DMS153 (cell line): ENCODE measurements at regions not wholly inside any gene's neighbourhood (a gene's known extent, or its start where the extent isn't known, plus 50 kb on each side); places are given as distances from the start of the nearest gene placed in this dataset.

Source experiments
- DNase-seq: peaks from one replicate; lab custom pipeline; 2025; lab: John Stamatoyannopoulos, UW

DNA sequence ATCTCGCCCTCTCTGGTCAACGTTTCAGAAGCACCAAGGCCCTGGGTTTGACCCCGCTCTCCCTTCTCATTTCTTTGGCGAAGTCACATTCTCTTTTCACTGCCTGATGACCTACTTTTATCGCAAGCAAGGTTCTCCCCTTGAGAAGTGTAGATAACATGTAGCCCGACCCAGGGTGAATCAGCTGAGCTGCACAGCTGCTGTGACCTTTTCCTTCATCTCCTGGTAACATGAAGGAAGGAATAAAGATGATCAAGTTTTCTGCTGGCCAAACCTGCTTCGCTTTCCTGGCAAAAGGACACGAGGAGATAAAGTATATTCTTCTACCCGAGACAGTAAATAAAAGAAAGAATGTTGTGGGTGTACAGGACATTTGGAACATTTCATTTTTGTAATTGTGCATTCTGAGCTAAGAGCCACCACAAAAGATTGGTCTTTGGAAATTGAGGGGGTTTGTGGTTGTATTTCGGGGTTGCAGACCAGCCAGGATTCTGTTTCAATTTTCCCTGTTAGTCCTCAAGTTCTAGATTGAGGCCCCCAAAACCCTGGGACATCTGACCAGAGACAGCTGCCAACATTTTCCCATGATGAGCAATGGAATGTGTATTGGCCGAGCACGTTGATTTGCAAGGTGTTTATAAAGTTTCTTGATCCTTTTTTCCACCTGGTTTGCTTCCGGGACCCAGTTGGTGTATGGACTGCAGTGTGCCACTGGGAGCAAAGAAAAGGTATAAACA lies 155.1 kb upstream of the ZNF462 start:
- DNase-seq: no peak

GRCh38 chr9:106708475-106709146 lies 154.4 kb upstream of the ZNF462 start:
- DNase-seq: no peak

GRCh38 chr9:106712279-106712678 lies 150.7 kb upstream of the ZNF462 start:
- DNase-seq: no peak

DNA sequence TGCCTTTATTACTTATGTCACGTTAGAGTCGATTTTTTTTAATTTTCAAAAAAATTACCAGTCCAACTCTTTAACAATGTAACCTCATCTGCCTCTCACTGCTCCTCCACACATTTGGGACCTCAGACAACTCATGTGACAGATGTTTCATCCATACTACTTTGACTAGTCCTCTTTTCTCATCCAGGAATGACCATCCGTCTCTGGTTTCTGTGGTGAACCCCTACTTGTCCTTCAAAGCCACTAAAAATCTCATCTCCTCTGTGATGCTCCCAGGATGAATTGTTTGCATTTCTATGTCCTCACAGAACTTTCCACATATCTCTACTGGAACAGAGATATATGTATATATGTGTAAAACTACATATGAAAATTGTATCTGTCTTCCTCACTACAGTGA lies 149.8 kb upstream of the ZNF462 start:
- DNase-seq: no peak

- DNase-seq: no peak
These were observed 146.1 kb upstream of the ZNF462 start for GRCh38 chr9:106716820-106717219.

GRCh38 chr9:106717686-106718085 lies 145.3 kb upstream of the ZNF462 start:
- DNase-seq: no peak

GRCh38 chr9:106718936-106719335 lies 144.0 kb upstream of the ZNF462 start:
- no peak for DNase-seq

GRCh38 chr9:106722051-106722753 lies 140.8 kb upstream of the ZNF462 start:
- DNase-seq: no peak

DNA sequence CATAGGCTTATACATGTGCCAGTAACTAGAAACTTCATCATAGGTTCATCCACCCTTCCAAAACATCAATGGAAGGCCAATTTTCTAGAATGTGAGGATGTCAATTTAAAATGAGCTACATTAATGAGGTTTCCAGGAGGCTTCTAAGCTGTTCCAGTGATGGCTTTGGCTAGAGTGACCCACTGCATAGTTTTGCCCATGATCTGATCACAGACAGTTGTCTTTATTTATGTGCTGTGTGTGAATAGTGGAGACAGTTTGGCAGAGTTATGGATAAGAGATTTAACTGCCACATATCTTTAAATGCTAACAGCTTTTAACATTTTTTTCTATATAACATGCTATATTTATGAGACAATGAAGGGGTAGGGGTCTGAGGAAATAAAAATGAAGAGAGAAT lies 139.0 kb upstream of the ZNF462 start:
- no peak for DNase-seq

- DNase-seq: no peak
These were observed 138.4 kb upstream of the ZNF462 start for GRCh38 chr9:106724566-106724965.

DNA sequence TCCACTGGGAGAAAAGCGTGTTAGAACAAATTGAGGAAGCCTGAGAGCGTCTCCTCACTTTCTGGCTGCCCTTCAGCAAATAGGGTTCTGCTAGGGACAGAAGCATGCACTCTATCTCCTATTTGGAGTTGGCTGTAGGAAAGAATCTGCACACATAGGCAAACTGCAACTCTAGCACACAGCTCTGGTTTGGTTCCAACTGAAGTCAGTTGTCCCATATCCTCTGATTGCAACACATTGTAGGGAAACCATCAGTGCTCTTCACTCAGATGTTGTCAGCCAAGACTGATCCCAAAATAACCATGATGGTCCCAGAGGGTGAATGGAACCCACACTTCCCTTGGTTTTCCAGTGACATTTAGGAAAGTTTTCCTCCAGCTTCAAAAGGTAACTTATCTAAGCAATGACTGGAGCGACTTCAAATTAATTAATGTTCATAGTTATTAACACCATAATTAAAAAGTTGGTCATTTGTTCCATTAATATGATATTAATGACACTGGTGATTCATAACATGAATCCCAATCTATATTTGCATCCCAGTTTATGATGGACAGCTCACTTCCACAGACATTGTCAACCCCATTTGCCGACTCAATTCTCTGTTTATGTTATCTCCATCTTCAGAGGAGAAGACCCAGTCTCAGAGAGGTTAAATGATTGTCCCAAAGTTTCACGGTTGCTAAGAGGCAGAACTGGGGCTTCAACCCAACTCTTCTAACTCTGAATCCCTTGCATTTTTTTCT lies 136.7 kb upstream of the ZNF462 start:
- DNase-seq: no peak

- DNase-seq: no peak
These were observed 135.0 kb upstream of the ZNF462 start for GRCh38 chr9:106727969-106728368.

- no peak for DNase-seq
These were observed 134.1 kb upstream of the ZNF462 start for GRCh38 chr9:106728860-106729259.

- peak; percentile 73 for DNase-seq
These were observed 131.1 kb upstream of the ZNF462 start for GRCh38 chr9:106731910-106732309.

GRCh38 chr9:106733828-106734380 lies 129.1 kb upstream of the ZNF462 start:
- DNase-seq: no peak

DNA sequence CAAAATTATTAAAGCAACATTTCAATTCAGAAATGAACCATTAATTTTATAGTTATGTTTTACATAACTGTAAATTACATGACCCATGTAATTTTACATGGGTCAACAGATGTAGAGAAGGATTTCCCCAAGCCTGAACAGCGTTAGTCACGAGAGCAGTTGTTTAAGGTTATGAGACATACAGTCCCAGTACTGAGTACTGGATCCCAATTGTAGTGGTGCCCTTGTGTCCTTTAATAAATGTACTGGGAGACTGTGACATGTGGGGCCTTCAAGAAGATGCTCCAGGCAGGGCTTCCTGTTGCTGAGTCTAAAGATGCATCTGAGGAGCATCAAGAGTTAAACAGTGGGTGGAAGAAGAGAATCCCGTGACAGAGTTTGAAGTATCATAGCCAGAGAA lies 125.5 kb upstream of the ZNF462 start:
- no peak for DNase-seq

DNA sequence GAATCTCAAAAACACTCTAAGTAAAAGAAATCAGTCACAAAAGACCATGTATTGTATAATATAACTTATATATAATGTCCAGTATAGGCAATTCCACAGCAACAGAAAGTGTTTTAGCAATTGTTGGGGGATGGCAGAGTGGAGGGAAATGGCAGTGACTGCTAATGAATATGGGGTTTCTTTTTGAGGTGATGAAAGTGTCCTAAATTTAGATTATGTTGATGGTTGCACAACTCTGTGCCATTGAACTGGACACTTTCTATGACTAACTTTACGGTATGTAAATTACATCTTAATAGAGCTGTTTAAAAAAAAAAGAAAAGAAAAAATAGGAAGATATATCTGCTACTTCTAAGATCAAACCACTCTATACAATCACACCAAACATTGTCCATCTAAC lies 124.9 kb upstream of the ZNF462 start:
- no peak for DNase-seq

DNA sequence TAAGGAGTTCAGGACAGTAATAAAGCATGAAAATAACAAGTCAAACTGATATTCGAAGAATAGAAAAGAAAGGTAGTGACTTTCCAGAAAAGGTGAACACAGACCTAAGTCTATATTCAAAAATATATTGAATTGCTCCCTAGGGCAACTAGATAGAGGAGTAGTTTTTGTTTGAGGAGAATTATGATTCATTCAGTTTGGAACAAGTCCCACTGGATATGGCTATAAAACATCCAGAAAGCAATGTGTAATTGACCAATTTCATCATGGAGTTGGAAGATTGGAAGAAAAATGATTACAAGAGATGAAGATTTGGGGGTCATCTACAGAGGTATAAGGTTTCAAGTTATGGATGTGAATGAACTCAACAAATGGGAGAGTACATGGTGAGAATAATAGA lies 117.5 kb upstream of the ZNF462 start:
- no peak for DNase-seq

GRCh38 chr9:106745876-106746275 lies 117.1 kb upstream of the ZNF462 start:
- DNase-seq: no peak

- DNase-seq: no peak
These were observed 111.3 kb upstream of the ZNF462 start for GRCh38 chr9:106751681-106752080.

GRCh38 chr9:106752581-106752980 lies 110.4 kb upstream of the ZNF462 start:
- no peak for DNase-seq

DNA sequence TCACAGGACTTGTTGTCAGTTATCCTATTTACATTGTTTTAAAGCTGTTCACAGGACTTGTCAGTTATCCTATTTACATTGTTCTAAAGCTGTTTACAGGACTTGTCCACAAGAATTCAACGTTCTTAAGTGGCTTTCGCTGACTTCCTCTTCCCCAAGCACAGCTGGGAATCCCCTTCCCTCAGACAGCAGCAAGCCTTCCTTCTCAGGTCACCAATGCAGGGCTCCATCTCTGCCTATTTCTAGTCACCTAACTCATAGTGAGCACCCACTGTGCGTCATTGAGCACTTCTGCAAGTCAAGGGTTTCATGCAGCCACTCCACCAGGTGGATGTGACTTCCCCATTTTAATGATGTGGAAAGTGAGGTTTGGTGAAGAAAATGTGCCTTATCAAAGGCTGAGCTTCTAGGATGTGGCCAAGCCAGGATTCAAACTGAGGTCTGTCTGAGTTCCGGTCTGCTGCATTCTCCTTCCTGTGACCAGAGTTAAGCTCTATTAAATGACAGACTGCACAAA lies 109.8 kb upstream of the ZNF462 start:
- no peak for DNase-seq
